Activated CD4-positive, alpha-beta T cell treated with anti-CD3 and anti-CD28 coated beads, Interleukin-2, amount 10 ng/mL, durations not matched to agents 7 days and 5 days (primary cell): ENCODE measurements at regions not wholly inside any gene's neighbourhood (a gene's known extent, or its start where the extent isn't known, plus 50 kb on each side); places are given as distances from the start of the nearest gene placed in this dataset.
"Not testable (repeated sequence)": the region's sequence is repeated elsewhere in the genome, so short reads cannot be mapped to it uniquely, and the experiment has no call there.

Experiments
- CTCF ChIA-PET: fragments of 350-600 bp; sonication (Branson Sonifier 250); formaldehyde crosslinking; loops from one replicate; lab custom pipeline; 2021; ENCODE audit warnings: antibody characterized with exemption; lab: Charles Lee
- POLR2A ChIA-PET: fragments of 350-600 bp; sonication (Branson Sonifier 250); formaldehyde crosslinking; loops from one replicate; lab custom pipeline; 2021; ENCODE audit warnings: antibody characterized with exemption; lab: Charles Lee
- DNase-seq: peaks from one replicate; pipeline ENCODE4 v3.0.0-alpha.2; 2020
- H3K27ac Mint-ChIP-seq: one replicate; pipeline ENCODE4 v1.8.0; 2021; ENCODE audit warnings: mild to moderate bottlenecking, moderate library complexity, mixed read lengths
- H3K27me3 Mint-ChIP-seq: one replicate; pipeline ENCODE4 v1.8.0; 2021; ENCODE audit warnings: mixed read lengths
- H3K36me3 Mint-ChIP-seq: one replicate; pipeline ENCODE4 v1.8.0; 2021; ENCODE audit warnings: low read depth, mixed read lengths
- H3K4me1 Mint-ChIP-seq: one replicate; pipeline ENCODE4 v1.8.0; 2021; ENCODE audit warnings: mixed read lengths
- H3K4me3 Mint-ChIP-seq: one replicate; pipeline ENCODE4 v1.8.0; 2021; ENCODE audit warnings: mild to moderate bottlenecking, moderate library complexity, mixed read lengths
- H3K9me3 Mint-ChIP-seq: one replicate; pipeline ENCODE4 v1.8.0; 2021; ENCODE audit warnings: mixed read lengths

DNA sequence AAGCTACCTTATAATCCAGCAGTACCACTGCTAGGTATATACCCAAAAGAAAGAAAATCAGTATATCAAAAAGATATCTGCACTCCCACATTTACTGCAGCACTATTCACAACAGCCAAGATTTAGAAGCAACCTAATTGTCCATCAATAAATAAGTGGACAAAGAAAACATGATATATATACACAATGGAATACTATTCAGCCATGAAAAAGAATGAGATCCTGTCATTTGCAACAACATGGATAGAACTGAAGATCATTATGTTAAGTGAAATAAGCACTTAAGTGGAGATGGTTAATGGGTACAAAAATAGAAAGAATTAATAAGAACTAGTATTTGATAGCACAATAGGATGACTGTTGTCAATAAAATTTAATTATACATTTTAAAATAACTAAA lies 90.7 kb upstream of the PKN2 start:
- POLR2A ChIA-PET = no interaction called here
- CTCF ChIA-PET = interaction anchor here (0.6 kb wide), 1 partner anchor 1362 kb away, joined by 3 read pairs; no protein-coding TSS in a partner anchor

GRCh38 chr1:88595355-88596002 lies 88.6 kb upstream of the PKN2 start:
- Mint-ChIP-seq H3K27ac (no peak overlapping the region), H3K9me3 (peaks cover 5% of the 10 kb centered on the region), H3K4me3 (no peak overlapping the region), H3K36me3 (no peaks in the 10 kb centered on the region), H3K27me3 (peaks cover 10% of the 10 kb centered on the region), H3K4me1 (peaks cover 3% of the 10 kb centered on the region)
- DNase-seq = peak; percentile 12
- ChIA-PET POLR2A (no interaction called here), CTCF (no interaction called here)

More for the DNA sequence above, 90.7 kb upstream of the PKN2 start:
- Mint-ChIP-seq H3K36me3 (no peaks in the 10 kb centered on the region), H3K27me3 (peaks cover 13% of the 10 kb centered on the region), H3K27ac (no peak overlapping the region), H3K4me3 (no peak overlapping the region), H3K9me3 (peaks cover 5% of the 10 kb centered on the region), H3K4me1 (peaks cover 3% of the 10 kb centered on the region)
- no peak for DNase-seq

- H3K4me1 Mint-ChIP-seq, H3K27me3 Mint-ChIP-seq, H3K9me3 Mint-ChIP-seq, H3K36me3 Mint-ChIP-seq, H3K4me3 Mint-ChIP-seq, DNase-seq, H3K27ac Mint-ChIP-seq, POLR2A ChIA-PET: not testable (repeated sequence)
- CTCF ChIA-PET = interaction anchor here (0.6 kb wide), 1 partner anchor 1191 kb away, joined by 6 read pairs; no protein-coding TSS in a partner anchor
Measured at GRCh38 chr1:88597973-88598372, 86.1 kb upstream of the PKN2 start.

DNA sequence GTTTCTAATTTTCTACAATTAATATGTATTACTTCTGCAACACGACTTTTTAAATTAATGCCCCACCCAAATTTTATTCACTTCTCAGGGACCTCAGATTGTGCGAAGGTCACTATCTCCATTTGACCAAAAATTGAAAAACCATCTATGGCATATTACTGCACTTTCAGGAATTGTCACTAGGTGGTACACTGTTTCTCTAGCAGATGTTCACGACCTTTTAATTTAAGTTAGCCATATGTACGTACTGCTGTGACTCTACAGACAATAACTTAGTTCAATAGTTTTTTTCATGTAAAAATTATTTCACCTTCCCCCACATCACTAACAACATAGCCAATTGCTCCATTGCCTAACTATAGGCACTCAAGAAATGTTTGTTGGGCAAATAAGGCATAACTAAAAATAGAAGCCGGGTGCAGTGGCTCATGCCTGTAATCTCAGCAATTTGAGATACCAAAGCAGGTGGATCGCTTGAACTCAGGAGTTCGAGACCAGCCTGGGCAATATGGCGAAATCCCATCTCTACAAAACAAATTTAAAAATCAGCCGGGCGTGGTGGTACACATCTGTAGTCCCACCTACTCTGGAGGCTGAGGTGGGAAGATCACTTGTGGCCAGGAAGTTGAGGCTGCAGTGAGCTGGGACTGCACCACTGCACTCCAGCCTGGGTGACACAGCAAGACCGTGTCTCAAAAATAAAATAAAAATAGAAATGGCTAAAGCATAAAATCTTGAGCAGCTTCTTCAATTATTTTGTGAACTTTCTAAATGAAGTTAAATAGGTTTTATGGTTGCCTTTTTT lies 75.7 kb upstream of the PKN2 start:
- H3K27me3 Mint-ChIP-seq = peaks cover 5% of the 10 kb centered on the region
- no peak overlapping the region for H3K4me3 Mint-ChIP-seq
- DNase-seq = peak; percentile 13
- no peaks in the 10 kb centered on the region for H3K9me3 Mint-ChIP-seq
- CTCF ChIA-PET = interaction anchor here (0.6 kb wide), 1 partner anchor 103 kb away, joined by 3 read pairs; no protein-coding TSS in a partner anchor
- H3K4me1 Mint-ChIP-seq = no peaks in the 10 kb centered on the region
- POLR2A ChIA-PET = no interaction called here
- no peak overlapping the region for H3K27ac Mint-ChIP-seq
- no peaks in the 10 kb centered on the region for H3K36me3 Mint-ChIP-seq

DNA sequence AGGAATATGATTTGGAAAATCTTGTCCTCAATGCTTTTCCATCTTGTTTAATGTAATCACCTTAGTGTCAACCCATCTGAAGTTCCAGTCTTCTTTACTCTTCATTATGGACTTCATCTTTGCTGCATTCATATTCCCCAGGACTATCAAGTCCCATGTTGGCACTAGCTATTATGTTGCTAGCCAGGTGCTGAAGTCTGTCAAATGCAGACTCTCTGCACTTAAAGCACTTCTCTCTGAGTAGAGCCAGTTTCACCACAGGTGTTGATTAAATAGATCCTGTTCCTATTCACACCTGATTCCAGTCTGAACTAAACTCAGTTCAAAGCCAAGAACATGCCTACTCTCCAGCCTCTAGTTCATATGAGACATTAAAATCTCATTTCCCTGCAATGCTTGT lies 75.0 kb upstream of the PKN2 start:
- Mint-ChIP-seq H3K4me3 (no peak overlapping the region), H3K9me3 (no peaks in the 10 kb centered on the region), H3K27ac (no peak overlapping the region), H3K4me1 (no peaks in the 10 kb centered on the region), H3K36me3 (no peaks in the 10 kb centered on the region), H3K27me3 (peaks cover 5% of the 10 kb centered on the region)
- ChIA-PET CTCF (interaction anchor here (0.6 kb wide), 1 partner anchor 104 kb away, joined by 3 read pairs; no protein-coding TSS in a partner anchor), POLR2A (no interaction called here)
- DNase-seq = no peak

DNA sequence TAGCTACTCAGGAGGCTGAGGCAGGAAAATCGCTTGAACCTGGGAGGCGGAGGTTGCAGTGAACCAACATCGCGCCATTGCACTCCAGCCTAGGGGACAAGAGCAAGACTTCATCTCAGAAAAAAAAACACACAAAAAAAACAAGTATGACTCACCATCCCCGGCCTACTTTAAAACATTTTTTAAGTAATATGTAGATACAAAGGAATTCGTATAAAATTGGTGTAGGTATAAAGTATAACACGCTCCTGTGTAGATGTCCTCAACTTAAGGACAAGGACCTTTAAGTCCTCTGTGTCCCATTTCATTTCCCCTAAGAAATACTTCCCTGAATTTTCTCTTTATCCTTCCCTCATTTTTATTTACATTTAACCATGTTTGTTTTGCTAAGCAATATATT lies 73.4 kb upstream of the PKN2 start:
- Mint-ChIP-seq H3K4me3 (no peak overlapping the region), H3K36me3 (no peaks in the 10 kb centered on the region), H3K27me3 (peaks cover 9% of the 10 kb centered on the region), H3K9me3 (peaks cover 1% of the 10 kb centered on the region), H3K27ac (no peak overlapping the region), H3K4me1 (no peaks in the 10 kb centered on the region)
- no peak for DNase-seq
- POLR2A ChIA-PET = no interaction called here
- CTCF ChIA-PET = no interaction called here

DNA sequence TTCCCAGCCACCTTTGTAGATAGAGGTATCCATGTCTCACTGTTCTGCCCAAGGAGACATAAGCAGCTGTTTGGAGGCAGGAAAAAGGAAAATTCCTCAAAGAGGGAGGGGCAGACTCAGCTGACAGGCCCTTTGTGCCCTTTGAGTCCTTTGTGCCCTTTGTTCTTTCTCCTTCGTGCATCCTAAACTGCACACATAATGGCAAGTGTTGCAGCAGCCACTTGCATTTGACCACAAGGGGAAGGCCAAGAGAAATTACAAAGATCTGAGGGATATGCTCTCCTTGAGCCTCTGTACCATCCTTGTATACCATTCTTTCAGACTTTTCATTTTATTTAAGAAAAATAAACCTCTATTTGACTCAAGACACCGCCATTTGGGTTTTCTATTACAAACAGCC lies 71.8 kb upstream of the PKN2 start:
- Mint-ChIP-seq H3K9me3 (peaks cover 2% of the 10 kb centered on the region), H3K36me3 (no peaks in the 10 kb centered on the region), H3K4me1 (no peaks in the 10 kb centered on the region), H3K4me3 (no peak overlapping the region), H3K27ac (no peak overlapping the region), H3K27me3 (peaks cover 6% of the 10 kb centered on the region)
- ChIA-PET CTCF (no interaction called here), POLR2A (no interaction called here)
- no peak for DNase-seq

GRCh38 chr1:88612773-88613172 lies 71.3 kb upstream of the PKN2 start:
- H3K27me3 Mint-ChIP-seq = peaks cover 6% of the 10 kb centered on the region
- H3K27ac Mint-ChIP-seq = no peak overlapping the region
- no peak for DNase-seq
- no peaks in the 10 kb centered on the region for H3K36me3 Mint-ChIP-seq
- H3K4me1 Mint-ChIP-seq = no peaks in the 10 kb centered on the region
- ChIA-PET CTCF (no interaction called here), POLR2A (no interaction called here)
- H3K9me3 Mint-ChIP-seq = peaks cover 6% of the 10 kb centered on the region
- H3K4me3 Mint-ChIP-seq = no peak overlapping the region

DNA sequence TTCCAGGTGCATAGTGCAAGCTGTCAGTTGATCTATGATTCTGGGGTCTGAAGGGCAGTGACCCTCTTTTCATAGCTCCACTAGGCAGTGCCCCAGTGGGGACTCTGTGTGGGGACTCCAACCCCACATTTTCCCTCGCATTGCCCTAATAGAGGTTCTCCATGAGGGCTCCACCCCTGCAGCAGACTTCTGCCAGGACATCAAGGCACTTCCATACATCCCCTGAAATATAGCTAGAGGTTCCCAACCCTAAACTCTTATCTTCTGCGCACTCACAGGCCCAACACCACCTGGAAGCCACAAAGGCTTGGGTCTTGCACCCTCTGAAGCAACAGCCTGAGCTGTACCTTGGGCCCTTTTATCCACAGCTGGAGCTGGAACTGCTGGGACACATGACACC lies 65.7 kb upstream of the PKN2 start:
- Mint-ChIP-seq H3K36me3 (no peaks in the 10 kb centered on the region), H3K27me3 (peaks cover 8% of the 10 kb centered on the region), H3K4me3 (no peak overlapping the region), H3K9me3 (peaks cover 22% of the 10 kb centered on the region), H3K27ac (no peak overlapping the region), H3K4me1 (no peaks in the 10 kb centered on the region)
- ChIA-PET POLR2A (no interaction called here), CTCF (interaction anchor here (0.6 kb wide), 1 partner anchor 199 kb away, joined by 4 read pairs; no protein-coding TSS in a partner anchor)
- DNase-seq = no peak

- H3K9me3 Mint-ChIP-seq = peaks cover 13% of the 10 kb centered on the region
- H3K27me3 Mint-ChIP-seq, H3K27ac Mint-ChIP-seq, H3K4me1 Mint-ChIP-seq, H3K4me3 Mint-ChIP-seq, H3K36me3 Mint-ChIP-seq, CTCF ChIA-PET, DNase-seq, POLR2A ChIA-PET: not testable (repeated sequence)
Measured at GRCh38 chr1:88623101-88623500, 61.0 kb upstream of the PKN2 start.
